ENCODE measurements at regions not wholly inside any gene's neighbourhood (a gene's known extent, or its start where the extent isn't known, plus 50 kb on each side); places are given as distances from the start of the nearest gene placed in this dataset.
"Not testable (repeated sequence)": the region's sequence is repeated elsewhere in the genome, so short reads cannot be mapped to it uniquely, and the experiment has no call there.

GRCh38 chr11:67878666-67879065 lies 125.2 kb downstream of the UNC93B1 start:
- not testable (repeated sequence) for TF ChIP-seq CTCF (IDR thresholded peaks at IDR 0.05); POLR2A (IDR thresholded peaks at IDR 0.05); EP300 (IDR thresholded peaks at IDR 0.05; ENCODE audit: low read depth); POLR2AphosphoS5 (IDR thresholded peaks at IDR 0.05)
